B cell (primary cell): ENCODE measurements at regions not wholly inside any gene's neighbourhood (a gene's known extent, or its start where the extent isn't known, plus 50 kb on each side); places are given as distances from the start of the nearest gene placed in this dataset.

Experiments
- CTCF ChIP-seq: fragments of 200-600 bp; IDR thresholded peaks from one replicate; pipeline ENCODE4 v1.8.0; 2022; ENCODE audit warnings: antibody characterized with exemption, mild to moderate bottlenecking
- EZH2 ChIP-seq: IDR thresholded peaks from 2 replicates; pipeline ENCODE4 v1.6.1; 2012; ENCODE audit warnings: borderline replicate concordance, low read depth, mild to moderate bottlenecking, moderate library complexity, low read length; ENCODE audit not compliant: insufficient read depth, poor library complexity, severe bottlenecking

GRCh38 chr18:65056575-65056974 lies 694.2 kb upstream of the CDH7 start:
- TF ChIP-seq CTCF: no peak
- no peak for TF ChIP-seq EZH2
